OCI-M1 (cell line): ENCODE measurements at regions not wholly inside any gene's neighbourhood (a gene's known extent, or its start where the extent isn't known, plus 50 kb on each side); places are given as distances from the start of the nearest gene placed in this dataset.
A peak's percentile ranks its signal among the peaks of the same experiment; 100 is the strongest.
"Not testable (repeated sequence)": the region's sequence is repeated elsewhere in the genome, so short reads cannot be mapped to it uniquely, and the experiment has no call there.

Source experiments
- DNase-seq: peaks from one replicate; lab custom pipeline; 2025; lab: John Stamatoyannopoulos, UW

GRCh38 chr9:3659647-3660046 is 133.8 kb upstream of the RFX3 start:
- DNase-seq = no peak

- no peak for DNase-seq
These were observed 133.2 kb upstream of the RFX3 start for GRCh38 chr9:3658964-3659363.

DNA sequence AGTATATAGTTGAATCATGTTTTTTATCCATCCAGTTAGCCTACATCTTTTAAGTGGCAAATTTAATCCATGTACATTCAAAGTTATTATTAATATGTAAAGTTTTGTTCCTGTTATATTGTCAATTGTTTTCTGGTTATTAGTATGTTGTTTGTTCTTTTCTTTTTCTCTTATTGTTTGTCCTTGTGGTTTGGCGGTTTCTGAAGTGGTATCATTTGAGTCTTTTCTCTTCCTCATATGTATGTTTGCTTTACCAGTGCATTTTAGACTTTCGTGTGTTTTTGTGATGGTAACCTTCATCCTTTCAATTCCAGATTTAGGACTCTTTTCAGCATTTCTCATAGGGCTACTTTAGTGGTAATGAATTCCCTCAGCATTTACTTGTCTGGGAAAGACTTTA is 130.4 kb upstream of the RFX3 start:
- no peak for DNase-seq

DNA sequence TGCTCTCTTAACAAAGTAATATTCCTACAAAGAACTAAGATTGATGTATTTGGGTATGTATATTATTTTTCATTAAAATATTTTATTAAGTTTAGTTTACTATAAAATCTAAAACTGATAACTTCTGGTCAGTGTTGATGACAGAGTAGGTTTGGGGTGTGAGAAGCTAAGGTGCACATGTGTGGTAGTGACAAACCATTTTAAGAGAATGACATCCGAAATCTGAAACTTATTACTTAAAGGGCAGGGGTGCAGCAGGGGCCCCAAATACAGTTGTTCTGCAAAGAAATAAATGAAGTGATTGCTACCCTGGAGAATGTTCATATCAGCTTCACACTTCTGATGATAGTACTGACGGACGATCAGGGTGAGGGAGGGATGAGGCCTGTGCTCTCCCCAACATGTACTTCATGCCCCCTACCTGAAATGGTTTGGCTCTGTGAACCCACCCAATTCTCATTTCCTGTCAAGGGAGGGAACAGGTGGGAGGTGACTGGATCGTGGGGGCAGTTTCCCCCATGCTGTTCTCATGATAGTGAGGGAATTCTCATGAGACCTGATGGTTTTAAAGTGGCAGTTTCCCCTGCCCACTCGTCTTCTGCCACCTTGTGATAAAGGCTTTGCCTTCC is 125.3 kb upstream of the RFX3 start:
- DNase-seq = no peak

- DNase-seq = peak; percentile 97
These were observed 123.0 kb upstream of the RFX3 start for GRCh38 chr9:3648722-3649246.

DNA sequence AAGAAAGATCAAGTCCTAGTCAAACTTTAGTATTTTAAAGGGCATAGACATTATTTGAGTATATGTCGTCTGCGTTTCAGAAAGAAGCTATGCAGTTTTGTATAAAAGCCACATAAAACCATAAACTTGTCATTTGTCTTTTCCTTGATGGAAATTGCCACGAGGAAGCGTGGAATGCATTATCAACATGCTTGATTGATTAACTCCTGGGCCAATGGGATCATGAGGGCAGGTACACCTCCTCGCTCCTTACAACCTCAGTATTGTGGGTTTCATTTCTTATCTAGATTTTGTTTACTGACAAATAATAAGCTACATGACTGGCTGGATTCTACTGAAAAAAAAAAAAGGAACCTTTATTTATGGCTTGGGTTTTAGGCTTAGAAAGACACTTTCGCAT is 122.5 kb upstream of the RFX3 start:
- peak; percentile 92 for DNase-seq

GRCh38 chr9:3647652-3648051 is 121.9 kb upstream of the RFX3 start:
- DNase-seq = peak; percentile 96

DNA sequence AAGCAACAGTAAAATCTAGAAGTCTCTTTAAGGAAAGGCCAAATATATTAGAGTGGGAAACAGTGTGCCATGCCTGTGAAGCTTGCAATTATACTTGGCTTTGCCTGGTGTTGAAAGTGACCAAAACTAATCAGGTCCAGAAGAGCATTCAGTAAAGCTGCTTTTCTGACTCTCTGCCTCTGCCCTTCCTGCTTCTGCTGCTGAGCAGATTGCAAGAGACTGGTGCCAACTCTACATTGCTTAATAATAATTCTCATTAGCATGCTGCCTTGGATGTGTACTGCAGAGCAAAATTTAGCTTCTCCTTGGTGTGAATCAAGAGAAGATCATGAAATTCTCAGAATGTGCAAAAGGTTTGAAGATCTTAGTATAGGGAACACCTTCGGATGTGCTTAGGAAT is 120.4 kb upstream of the RFX3 start:
- no peak for DNase-seq

DNA sequence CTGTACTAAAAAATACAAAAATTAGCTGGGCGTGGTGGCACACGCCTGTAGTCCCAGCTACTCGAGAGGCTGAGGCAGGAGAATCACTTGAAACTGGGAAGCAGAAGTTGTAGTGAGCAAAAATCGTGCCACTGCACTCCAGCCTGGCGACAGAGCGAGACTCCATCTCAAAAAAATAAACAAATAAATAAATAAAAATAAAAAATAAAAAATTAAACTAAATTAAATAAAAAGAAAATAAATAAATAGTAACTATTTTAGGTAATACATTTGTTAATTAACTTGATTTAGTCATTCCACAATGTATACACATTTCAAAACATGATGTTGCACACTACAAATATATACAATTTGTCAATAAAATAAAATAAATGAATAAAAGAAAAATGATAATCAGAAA is 116.3 kb upstream of the RFX3 start:
- not testable (repeated sequence) for DNase-seq

- DNase-seq = no peak
These were observed 103.7 kb upstream of the RFX3 start for GRCh38 chr9:3629495-3629894.

DNA sequence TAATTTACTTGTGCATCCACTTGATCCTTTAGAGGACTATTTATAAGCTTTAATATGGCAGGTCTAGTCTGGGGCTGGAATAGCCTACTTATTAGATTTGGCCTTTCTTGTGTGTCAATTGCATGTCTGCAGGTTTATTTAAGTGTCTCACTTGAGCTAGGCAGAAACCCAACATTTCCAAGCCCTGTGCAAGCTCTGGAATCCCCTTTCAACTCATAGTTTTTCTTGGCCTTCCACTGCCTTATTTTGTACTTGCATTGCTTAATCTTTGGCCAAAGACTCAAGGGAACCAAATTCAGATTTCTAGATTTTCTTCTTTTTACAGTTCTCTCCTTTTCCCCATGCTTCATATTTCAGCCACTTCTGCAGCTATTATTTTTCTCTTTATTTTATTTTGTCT is 102.4 kb upstream of the RFX3 start:
- no peak for DNase-seq

DNA sequence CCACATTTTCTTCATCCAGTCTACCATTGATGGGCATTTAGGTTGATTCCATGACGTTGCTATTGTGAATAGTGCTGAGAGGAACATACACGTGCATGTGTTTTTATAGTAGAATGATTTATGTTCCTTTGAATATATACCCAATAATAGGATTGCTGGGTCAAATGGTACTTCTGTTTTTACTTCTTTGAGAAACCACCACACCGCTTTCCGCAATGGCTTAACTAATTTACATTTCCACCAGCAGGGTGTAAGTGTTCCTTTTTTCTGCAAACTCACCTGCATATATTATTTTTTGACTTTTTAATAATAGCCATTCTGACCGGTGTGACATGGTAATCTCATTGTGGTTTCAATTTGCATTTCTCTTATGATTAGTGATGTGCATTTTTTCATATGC is 82.2 kb upstream of the RFX3 start:
- no peak for DNase-seq

DNA sequence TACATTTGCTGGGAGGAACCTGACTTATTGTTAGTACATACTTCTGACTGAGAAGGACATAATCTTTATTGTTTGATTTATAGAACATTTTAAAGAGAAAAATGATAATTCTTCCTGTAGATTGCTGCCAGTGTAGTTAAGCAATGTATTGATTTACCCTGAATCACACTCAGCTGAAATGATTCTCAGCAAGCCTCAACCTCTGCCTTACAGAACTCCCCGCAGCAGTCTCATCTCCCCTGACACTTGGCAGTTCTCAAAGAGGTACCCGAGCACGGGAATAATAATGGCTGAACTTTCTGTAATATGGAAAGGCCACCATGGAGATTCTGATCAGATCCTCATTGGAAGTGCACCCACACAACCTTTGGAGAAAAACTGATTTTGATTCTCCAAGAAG is 74.9 kb upstream of the RFX3 start:
- no peak for DNase-seq

- DNase-seq = no peak
These were observed 72.0 kb upstream of the RFX3 start for GRCh38 chr9:3597792-3598191.

GRCh38 chr9:3586066-3586465 is 60.3 kb upstream of the RFX3 start:
- DNase-seq = no peak

DNA sequence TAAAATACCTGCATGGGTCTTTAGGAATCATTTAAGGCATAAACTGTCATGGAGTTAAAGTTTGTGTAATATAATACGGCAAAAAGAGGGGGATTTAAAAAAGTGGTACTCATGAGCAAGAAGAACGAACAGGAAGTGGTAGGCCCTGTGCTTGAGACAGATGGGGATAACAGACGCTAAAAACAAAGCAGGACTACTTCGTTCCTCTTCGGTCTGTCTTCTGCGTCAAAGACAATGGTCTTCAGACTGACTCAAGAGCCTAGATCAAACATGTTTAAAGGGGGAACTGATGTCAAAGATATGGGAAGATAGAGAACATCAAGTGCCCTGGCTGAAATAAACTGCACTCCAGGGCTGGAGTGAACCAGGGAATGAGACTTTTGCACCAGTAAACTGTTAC is 59.8 kb upstream of the RFX3 start:
- no peak for DNase-seq

DNA sequence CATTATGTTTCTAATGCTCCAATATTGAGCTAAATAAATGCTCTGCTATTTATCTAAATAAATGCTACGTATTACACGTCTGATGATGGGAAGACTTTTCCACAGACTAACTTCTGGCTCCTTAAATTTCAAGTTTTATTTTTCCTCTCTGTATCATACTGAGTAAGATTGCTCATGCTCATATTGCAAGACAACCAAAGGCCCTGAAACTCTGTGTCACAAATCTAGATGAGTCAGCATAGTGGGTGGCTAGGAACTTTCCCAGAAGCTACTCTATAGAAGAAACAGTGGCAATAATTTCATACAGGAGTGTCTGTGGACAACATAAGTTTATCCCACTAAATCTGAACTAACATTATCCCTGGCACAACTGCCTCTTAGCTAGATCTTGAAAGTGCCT is 53.0 kb upstream of the RFX3 start:
- peak; percentile 100 for DNase-seq

- DNase-seq = peak; percentile 100
These were observed 50.5 kb upstream of the RFX3 start for GRCh38 chr9:3576328-3576727.

DNA sequence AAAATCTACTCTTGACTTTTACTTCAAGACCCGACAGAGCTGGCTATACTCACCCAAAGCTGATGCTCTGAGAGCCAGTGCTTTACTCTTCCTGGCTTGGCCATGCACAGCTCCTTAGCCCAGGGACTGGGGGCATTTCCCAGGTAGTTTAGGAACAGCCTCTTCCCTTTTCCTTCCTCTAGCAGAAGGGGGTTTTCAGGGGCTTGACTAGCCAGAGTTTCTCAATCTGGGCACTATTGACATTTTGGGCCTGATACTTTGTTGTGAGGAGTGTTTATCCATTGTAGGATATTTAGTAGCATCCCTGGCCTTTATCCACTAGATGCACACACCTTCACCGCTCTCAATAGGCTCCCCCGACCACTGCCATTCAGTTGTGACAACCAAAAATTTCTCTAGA is 50.0 kb upstream of the RFX3 start:
- no peak for DNase-seq
